GM19035 (cell line): ENCODE measurements at regions not wholly inside any gene's neighbourhood (a gene's known extent, or its start where the extent isn't known, plus 50 kb on each side); places are given as distances from the start of the nearest gene placed in this dataset.

Source experiments
- ATAC-seq: cut with Tn5 transposase; IDR thresholded peaks from one replicate; pipeline ENCODE4 v1.9.1; 2021; ENCODE audit not compliant: unreplicated experiment

DNA sequence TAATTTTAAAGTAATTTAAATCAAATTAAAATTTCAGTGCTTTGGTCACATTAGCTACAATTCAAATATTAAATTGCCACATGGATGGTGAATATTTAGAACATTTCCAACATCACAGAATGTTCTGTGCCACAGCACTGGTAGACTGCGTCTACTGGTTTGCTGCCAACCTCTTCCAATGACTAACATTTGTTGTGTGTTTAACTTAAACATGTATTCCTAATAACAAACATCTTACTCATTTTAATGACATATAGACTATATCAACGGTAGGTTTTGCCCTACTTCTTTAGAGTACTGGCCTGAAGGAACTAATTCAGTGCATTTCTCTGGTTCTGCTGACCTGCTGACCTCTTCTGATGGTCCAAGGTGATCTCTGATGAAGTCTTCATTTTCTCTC is 157.6 kb downstream of the DCK start:
- no peak for ATAC-seq

DNA sequence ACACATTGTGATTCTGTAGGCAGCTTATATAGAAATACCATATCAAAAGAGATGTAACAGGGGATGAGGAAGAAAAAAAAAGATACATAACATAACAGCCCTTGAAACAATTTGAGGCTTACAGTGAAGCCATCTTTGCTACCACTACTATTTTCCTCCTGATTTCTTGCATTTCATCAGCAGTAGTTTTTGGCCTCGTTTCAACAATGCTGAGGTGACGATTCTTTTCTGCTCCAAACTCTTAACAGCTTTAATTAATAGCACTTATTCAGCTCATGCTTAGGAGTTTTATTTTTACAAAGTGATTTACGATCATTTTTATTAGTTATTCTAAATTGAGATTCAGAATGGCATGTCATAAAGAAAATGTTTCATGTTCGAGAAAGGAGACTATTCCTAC is 163.2 kb downstream of the DCK start:
- ATAC-seq, result no peak

DNA sequence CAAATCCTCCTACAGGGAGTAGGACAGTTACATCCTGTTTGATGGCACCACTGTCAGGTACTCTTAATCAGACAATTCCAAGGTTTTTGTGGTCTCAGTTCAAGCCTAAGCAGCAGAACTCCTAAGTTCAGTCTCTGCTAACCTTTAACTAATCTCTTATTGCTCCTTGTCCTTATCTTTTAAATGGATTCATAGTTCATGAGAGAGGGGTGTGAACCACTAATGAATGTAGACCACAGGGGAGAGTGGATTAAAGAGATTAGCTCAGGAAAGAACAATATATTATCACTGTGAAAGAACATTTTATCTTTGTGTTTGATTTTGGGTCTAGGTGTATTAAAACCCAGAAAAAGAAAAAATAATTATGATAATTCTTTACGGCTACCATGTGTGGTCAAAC is 168.9 kb downstream of the DCK start:
- no peak for ATAC-seq

DNA sequence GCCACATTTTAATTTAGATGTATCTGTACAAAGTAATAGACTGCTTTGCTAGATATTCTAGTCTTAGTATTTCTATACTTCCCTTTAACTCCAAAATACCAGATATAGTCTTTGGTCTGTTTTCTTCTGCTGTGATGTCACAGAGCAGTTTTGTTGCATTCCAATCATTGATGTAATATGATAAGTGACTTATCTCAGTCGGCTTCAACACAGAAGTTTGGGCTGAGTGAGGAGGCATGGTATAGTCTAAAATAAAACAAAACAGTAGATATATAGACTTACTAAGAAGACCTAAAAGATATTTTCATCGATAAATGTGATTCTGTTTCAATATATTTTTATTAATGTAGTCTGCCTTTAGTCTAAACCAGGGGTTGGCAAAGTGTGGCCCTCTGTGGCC is 169.9 kb downstream of the DCK start:
- ATAC-seq, result no peak

DNA sequence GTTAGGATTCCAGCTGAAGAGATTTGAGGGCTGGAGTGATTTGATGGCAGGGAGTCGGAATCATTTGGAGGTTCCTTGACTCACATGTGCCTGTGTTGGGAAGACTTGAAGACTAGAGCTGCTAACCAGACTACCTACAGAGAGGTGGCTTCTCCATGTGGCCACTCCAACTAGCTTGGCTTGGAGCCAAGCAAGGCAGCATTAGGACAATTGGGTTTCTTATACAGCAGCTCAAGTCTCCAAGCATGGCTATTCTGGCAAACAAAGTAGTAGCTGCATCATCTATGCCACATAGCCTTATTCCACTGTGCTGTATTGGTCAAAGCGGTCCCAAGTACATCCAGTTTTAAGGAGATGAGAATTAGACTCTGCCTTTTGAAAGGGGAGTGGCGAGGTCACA is 171.7 kb upstream of the SLC4A4 start:
- ATAC-seq, result no peak

DNA sequence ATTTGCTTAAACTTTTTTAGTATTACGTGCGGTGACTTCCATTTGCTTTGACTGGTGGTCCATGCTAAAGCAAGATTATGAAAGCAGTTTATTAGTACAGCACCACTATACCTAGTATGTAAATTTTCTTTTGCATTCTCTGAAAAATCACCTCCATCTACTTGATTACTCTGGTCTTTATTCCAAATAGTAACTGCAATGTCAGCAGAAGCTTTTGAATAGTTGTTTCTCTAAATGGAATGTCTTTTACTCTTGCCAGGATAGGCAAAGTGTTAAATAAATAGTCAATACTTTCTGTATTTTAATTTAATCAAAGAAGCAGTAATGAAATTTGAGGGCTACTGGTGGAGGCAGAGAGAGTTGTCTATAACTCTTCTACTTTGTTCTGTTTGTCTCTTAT is 167.2 kb upstream of the SLC4A4 start:
- ATAC-seq, result no peak

DNA sequence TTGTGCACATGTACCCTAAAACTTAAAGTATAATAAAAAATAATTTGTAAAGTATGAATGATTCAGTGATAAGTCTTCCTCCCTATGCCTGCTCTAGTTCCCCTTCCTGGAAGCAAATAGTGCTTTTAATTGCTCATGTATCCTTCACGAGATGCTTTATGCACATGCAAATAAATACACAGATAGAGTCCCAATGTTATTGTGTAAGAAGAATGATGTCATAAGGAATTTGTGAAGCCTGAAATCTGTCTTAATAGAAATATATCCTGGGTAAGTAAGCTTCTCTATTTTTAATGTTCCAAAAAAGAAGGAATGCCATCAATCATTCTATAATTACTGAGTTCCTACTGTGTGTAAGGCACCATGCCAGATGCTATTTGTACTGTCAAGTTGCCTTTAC is 157.5 kb upstream of the SLC4A4 start:
- ATAC-seq, result no peak

DNA sequence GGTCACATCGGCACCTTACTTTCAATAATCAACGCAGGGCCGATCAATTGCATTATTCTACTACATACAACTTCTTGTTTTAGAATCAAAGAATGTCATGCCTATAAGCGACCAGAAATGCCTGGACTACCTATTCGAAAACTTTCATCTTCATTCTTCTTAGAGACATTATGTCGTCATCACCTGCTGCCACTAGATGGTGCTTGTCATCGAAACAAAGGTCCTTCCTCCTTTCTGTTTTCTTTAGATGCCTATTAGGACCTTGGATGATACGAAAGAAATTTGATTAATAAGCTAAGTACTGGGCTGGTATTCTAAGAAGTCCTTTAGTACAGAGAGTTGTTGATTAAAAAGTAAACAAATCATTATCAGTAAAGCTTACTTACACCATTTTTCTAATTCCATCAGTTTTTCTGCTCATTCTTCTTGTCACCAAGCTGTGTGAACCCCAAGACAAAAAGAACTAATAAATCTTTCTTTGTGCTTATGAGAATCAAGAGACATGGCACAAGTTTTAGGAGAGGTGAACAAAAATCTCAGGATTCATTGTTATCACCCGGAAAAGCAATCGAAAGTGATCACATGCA is 154.5 kb upstream of the SLC4A4 start:
- ATAC-seq, result peak; percentile 76

DNA sequence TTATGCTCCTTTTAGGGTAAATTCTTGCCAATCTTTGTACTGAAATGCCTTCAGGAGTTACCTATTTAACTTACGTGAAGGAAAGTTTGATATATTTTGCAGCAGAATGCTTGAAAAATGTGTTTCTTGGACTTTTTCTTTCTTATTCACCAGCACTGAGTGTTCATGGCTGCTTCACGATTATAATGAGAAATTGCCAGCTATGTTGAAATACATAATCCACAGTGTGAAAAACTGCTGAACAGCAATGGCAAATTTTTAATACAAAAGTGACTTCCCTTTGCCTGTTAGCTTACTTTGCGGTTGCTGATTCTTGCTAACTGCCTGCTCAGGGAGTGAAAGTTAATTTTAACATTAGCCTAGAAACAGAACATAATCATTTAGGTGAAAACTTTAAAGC is 153.8 kb upstream of the SLC4A4 start:
- ATAC-seq, result no peak

DNA sequence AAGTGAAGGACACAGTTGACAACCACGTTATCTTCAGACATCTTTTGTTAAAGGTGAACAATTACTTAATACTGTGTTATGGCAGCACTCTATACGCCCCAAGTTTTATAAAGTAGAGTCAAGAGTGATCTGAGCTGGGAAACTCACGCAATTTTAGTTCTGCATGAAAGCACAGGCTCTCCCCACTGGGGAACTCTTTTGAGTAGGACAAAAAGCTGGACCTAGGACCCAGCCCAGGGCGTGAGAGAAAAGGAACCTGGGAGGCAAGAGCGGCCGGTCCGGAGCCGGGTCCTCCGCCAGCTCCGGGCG is 152.6 kb upstream of the SLC4A4 start:
- ATAC-seq, result no peak

DNA sequence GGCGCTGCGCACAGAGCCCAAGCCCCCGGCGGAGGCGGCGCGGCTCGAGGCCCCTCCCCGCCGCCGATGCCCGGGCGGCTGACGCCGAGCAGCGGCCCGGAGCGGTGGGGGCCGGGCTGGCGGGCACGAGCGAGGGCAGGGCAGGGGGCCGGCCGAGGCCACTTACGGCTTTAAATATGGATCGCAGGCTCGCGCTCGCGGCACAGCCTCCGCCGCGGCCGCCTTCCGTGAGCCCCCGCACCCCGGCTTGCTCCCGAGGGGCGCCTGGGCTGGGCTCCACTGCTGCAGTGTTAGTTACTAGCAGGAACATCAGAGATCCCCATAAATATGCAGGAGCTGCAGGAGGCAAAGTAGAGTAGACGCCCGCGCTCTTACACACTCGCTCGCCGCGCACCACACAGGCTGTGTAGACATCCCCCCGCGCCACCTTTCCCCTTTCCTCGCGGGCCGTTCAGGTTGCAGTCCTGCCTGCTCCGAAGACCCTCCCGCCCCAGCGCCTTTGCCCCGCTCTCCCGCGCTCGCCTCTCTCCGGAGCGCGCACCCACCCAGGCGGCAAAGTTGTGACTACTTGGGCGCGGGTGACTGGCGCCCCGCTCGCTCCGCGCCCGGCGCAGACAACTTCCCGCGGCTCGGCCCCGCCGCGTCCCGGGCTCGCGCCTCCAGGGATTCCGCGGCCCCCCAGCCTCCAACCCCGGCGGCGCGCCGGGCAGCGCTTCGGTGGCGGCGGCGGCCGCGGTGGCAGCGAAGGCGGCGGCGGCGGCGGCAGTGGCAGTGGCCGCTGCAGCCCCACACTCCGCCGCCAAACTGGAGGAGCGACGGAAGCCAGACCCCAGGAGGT is 152.0 kb upstream of the SLC4A4 start:
- peak; percentile 39 for ATAC-seq

DNA sequence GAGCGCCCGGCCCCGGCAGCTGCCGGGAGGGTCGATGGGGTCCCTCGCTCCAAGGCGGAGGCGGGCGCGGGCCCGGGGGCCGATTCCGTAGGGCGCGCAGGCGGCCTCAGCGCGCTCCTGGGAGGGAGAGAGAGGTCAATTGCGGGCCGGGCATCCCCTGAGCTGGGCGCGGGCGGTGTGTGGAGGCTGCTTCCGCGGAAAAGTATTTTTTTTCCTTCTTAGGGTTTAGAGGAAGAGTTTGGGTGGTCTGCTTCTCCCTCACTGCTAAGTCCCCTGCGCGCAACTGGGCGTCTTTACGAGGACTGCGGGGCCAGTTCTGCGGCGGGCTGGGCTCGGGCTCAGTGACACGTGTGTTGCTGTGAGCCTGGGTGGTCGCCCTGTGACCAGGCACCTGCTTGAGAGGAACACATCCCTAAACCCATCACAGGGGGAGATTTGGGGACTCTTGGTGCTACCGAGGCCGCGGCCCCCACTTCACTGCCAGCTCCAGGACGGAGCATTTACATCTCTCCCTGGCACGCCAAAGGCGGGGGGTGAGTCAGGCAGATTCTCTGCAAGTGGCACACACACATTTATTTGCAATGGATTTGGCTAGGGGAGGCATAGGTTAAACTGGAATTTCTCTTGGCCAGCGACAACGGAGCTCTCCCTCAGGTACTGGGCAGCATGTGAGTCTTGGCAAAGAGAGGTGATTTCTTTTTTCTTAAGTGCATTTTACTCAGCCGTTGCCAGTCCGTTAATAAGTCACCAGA is 151.2 kb upstream of the SLC4A4 start:
- ATAC-seq, result peak; percentile 20

DNA sequence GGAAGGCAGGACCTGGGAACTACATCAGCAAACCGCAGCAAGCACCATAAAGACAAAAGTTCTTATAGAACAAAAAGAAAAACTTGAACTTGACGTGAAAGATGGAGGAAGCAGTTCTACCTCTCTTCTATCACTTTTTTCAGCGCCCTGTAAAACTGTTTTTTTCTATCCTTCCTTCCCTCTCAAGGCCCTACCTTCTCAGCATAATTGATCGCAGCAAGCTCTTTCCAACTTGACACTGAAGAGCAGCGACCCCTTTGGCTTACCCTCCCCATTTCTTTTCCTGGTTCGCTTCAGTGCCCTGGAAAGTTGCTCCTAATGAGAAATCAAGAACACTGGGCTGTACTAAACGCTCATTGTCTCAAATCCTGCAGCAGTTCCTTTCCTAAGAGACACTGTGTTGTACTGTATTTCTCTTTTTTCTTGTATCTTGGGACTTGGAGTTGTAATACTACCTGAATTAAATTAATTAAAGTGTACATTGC is 150.6 kb upstream of the SLC4A4 start:
- no peak for ATAC-seq

DNA sequence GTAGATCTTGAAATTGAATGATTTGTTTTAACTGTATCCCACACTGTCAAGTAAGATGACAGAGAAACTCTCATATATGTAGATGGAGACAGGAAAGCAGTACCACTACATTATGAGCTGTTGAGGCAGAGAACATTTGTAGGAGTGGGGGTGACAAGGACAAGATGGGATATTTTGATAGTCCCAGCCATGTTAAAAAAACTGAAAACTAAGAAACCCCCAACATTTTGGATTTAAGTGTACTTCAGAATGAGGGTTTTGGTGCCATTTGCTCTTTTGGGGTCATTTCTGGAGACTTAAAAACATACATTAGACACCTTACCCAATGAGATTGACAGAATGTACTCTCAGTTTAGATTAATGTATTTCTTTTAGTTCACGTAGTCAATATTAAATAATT is 149.9 kb upstream of the SLC4A4 start:
- ATAC-seq, result no peak

DNA sequence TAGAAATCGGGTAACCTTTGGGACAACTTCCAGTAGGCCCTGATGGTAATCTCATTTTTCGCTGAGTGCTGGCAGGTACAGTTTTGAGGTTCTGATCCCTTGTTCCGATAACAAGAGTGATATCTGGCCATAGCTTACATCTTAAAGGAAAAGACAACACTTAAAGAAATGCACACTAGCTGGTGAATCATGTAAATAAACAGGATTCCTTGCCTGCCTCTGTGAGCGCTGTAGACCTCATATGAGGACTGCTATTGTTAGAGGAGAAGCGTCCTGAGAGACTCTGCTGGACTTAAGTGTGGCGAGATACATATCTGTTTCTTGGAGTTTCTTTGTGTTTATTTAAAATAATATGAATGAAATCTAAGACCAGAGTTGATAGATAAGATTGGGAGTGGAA is 149.3 kb upstream of the SLC4A4 start:
- ATAC-seq, result no peak

DNA sequence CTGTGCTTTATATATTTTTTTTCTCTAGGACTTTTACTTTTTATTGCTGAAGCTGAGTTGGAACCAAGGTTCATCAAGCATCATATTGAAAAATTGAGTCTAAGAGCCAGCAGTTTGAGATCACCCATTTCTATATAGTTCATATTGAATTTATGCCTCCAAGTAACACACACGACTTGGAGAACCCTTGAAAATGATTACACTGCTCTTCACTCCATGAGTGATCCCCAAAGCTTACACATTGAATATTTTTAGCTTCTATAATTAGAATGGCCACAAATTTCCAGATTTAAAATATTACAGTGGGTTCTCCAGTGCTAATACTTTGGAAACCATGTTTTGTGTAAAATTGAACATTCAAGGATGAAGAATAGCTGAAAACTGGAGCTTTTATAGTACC is 144.4 kb upstream of the SLC4A4 start:
- ATAC-seq, result no peak

DNA sequence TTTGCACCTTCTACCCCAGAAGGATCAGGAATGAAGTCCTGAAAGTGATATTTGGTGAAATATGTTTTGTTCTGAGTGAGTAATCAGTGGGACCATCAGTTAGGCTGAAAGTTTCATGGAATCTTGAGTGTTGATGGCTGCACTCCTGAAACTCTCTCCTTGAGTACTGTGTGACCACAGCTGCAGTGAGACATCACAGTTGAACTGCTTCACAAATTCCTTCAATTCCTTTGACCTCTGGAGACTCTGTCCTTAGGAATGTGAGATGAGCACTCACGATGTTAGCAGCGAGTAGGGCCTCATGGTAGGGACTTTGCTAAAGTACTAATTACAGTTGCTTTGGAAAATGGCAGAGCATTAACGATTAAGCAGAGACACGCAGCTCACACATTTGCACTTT is 142.9 kb upstream of the SLC4A4 start:
- ATAC-seq, result no peak

DNA sequence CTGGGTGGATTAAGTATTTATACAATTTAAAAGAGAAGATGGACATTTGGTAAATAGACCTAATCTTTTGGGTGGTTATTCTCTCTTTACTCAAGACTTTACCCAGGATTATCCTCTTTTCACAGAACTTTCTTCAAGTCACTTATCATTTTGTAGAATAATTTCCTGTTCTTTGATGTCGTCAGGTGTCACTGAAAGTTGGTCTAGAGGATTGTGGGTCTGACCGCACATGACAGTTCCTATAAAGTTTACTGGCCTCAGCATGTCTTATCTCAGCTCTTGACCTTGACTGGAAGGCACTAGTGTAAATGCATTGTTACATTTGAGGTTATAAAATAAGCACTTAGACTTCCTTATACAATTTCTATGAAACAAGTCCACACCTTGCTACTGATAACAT is 139.9 kb upstream of the SLC4A4 start:
- no peak for ATAC-seq

DNA sequence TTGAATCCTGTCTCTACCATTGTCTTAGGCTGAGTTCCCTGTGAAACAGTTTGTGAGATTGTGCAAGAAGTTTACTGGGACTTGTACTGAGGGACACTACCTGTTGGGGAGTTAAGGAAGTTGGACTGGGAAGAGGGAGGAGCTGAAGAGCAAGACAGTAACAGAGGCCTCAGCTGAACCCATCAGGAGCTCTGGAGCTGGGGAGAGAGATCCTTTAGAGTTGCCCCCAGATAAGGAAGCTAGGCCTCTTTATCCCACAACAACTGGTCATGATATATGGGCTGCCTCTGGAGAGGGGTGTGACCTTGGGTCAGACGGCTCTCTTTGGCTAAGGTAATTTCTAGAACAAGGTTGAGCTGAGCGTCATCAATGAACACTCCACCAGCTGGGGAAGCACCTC is 137.8 kb upstream of the SLC4A4 start:
- ATAC-seq, result no peak

DNA sequence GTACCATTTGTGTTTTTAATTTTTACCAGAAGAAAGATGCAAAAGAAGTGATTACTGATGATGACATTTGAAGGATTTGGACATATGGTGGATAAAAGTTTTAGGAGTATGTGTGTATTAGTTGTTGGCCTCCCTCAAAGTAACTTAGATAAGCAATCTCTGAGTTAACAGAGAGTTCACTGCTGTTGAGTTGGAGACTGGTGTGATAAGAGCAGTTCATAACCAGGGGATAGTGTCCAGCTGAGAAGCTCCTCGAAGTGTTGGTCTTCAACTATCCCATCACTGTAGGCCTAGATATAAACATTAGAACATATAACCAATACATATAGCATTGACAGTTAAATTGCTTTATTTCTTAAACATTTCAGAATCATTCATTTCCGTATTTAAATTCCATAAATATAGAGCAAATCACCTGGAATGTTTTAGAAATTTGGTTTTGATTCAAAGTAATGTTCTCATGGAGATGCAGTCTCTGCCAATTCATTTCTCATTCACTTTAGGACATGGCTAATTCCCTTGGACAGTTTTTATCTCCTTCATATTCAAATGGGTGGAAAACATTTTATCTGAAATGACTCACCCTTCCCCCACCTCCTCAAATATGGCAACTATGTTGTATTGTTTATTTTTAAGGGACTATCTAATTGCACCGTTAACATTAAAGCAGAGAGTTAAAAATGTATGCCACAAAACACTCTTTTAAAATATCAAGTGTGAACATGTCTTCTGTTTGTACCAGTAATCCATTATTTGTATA is 136.8 kb upstream of the SLC4A4 start:
- no peak for ATAC-seq

DNA sequence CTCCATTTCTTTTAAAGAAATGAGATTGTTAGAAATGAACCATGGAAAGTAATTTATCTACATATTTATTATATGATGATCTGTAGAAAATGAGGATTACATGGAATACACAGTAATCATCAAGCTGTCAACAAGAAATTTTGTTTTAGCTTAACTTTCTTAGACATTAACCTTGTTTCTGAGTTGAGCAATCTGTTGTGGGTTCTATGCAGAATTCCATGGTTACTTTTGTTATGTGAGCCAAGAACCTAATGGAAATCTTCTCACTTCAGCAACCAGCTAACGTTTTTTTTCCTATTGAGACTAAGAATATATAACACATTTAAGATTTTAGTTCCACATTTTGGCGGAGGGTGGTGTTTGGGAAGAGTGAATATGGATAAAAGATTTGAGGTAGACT is 136.1 kb upstream of the SLC4A4 start:
- ATAC-seq, result no peak

DNA sequence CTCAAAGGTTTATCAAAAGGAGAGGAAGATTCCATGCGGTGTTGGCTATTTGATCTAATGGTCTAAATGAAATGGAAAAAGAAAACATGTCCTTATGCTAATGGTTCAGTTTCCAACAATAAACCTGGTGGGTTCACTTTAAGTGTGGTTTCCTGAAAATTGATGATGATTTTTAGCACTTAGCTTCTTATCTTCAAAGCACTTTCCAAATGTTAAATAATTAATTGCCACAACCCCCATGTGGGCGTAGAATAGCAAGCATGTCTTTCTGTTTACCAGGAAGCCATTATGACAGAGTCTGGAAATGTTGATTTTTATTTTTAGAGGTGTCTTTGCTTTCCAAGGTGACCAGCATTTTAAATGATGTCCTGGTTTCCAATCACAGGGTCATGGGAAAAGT is 134.8 kb upstream of the SLC4A4 start:
- ATAC-seq, result no peak
